PC-3 (cell line): ENCODE measurements at regions not wholly inside any gene's neighbourhood (a gene's known extent, or its start where the extent isn't known, plus 50 kb on each side); places are given as distances from the start of the nearest gene placed in this dataset.
A peak's percentile ranks its signal among the peaks of the same experiment; 100 is the strongest.

Source experiments
- ATAC-seq: fragments of 200-7000 bp; cut with Tn5 transposase; 2 replicates; pipeline ENCODE4 v1.9.1; 2020; ENCODE audit warnings: mild to moderate bottlenecking, moderate library complexity
- BruUV-seq: library from RNA; stranded (reverse); fragments of 400-500 nt; replicated peaks from 2 replicates; lab custom pipeline; 2021; lab: Mats Ljungman, UMichigan
- CTCF ChIA-PET: fragments of 300-600 bp; sonication (Branson Sonifier 250); formaldehyde crosslinking; loops from one replicate; lab custom pipeline; 2022; ENCODE audit warnings: antibody characterized with exemption; lab: Charles Lee
- POLR2A ChIA-PET: fragments of 300-600 bp; sonication (Branson Sonifier 250); formaldehyde crosslinking; loops from one replicate; lab custom pipeline; 2022; ENCODE audit warnings: antibody characterized with exemption; ENCODE audit not compliant: unreplicated experiment; lab: Charles Lee
- DNase-seq: peaks from one replicate; pipeline ENCODE4 v3.0.0-alpha.2; 2015
- H2AFZ ChIP-seq: fragments of 300-600 bp; sonication (generic); 2 replicates; pipeline ENCODE4 v1.6.0; 2016; ENCODE audit warnings: antibody characterized with exemption, low read length
- H3F3A ChIP-seq: fragments of 300-600 bp; sonication (generic); one replicate; pipeline ENCODE4 v1.6.0; 2017; ENCODE audit warnings: antibody characterized with exemption, low read length, control low read depth, mild to moderate bottlenecking; ENCODE audit not compliant: unreplicated experiment
- H3K27ac ChIP-seq: fragments of 300-600 bp; sonication (generic); 2 replicates; pipeline ENCODE4 v1.5.1; 2016; ENCODE audit warnings: mild to moderate bottlenecking, low read length
- H3K27me3 ChIP-seq: fragments of 300-600 bp; sonication (generic); 2 replicates; pipeline ENCODE4 v1.6.1; 2016; ENCODE audit warnings: low read length, mixed read lengths
- H3K36me3 ChIP-seq: fragments of 300-600 bp; sonication (generic); 2 replicates; pipeline ENCODE4 v1.6.1; 2016; ENCODE audit warnings: low read depth, mixed run types, low read length, mixed read lengths
- H3K4me1 ChIP-seq: fragments of 300-600 bp; sonication (generic); 2 replicates; pipeline ENCODE4 v1.5.1; 2016; ENCODE audit warnings: low read length; ENCODE audit not compliant: insufficient read depth
- H3K4me2 ChIP-seq: fragments of 300-600 bp; sonication (generic); 2 replicates; pipeline ENCODE4 v1.6.0; 2016; ENCODE audit warnings: low read length
- H3K4me3 ChIP-seq: fragments of 300-600 bp; sonication (generic); 2 replicates; pipeline ENCODE4 v1.5.1; 2016; ENCODE audit warnings: mild to moderate bottlenecking, low read length, mixed read lengths
- H3K79me2 ChIP-seq: fragments of 300-600 bp; sonication (generic); 2 replicates; pipeline ENCODE4 v1.6.1; 2017; ENCODE audit warnings: low read length, mixed read lengths
- H3K9ac ChIP-seq: fragments of 300-600 bp; sonication (generic); 2 replicates; pipeline ENCODE4 v1.6.0; 2016; ENCODE audit warnings: mild to moderate bottlenecking, low read length
- H3K9me2 ChIP-seq: fragments of 300-600 bp; sonication (generic); replicated peaks from 2 replicates; pipeline ENCODE4 v1.6.1; 2016; ENCODE audit warnings: mixed run types, low read length, mixed read lengths
- H3K9me3 ChIP-seq: fragments of 300-600 bp; sonication (generic); 2 replicates; pipeline ENCODE4 v1.6.1; 2016; ENCODE audit warnings: low read length, mixed read lengths
- H4K20me1 ChIP-seq: fragments of 300-600 bp; sonication (generic); 2 replicates; pipeline ENCODE4 v1.6.1; 2016; ENCODE audit warnings: low read length, mixed read lengths
- CTCF ChIP-seq: fragments of 300-600 bp; sonication (generic); conservative IDR thresholded peaks from 2 replicates; pipeline ENCODE4 v1.5.1; 2017; ENCODE audit warnings: antibody characterized with exemption, low read depth, mild to moderate bottlenecking, low read length
- EZH2 ChIP-seq: fragments of 300-600 bp; sonication (generic); IDR thresholded peaks from one replicate; pipeline ENCODE4 v1.6.1; 2017; ENCODE audit warnings: antibody characterized with exemption, mild to moderate bottlenecking, low read length; ENCODE audit not compliant: unreplicated experiment
- EZH2phosphoT487 ChIP-seq: fragments of 300-600 bp; sonication (generic); IDR thresholded peaks from 2 replicates; pipeline ENCODE4 v1.6.1; 2018; ENCODE audit warnings: mild to moderate bottlenecking, antibody characterized with exemption, low read length, borderline replicate concordance
- intact Hi-C: fragments of 100-400 bp; cut with micrococcal nuclease; formaldehyde crosslinking; loops from 2 replicates; pipeline ENCODE4 v1.9.0; 2023

GRCh38 chr16:48076455-48077012 lies 79.3 kb downstream of the ABCC12 start:
- CTCF ChIA-PET: interaction anchor here (0.6 kb wide), 1 partner anchor 9 kb away, joined by 4 read pairs; no protein-coding TSS in a partner anchor
- ATAC-seq: peak; percentile 75

GRCh38 chr16:48075398-48075797 lies 80.4 kb downstream of the ABCC12 start:
- H3K9me2 ChIP-seq: no peaks in the 10 kb centered on the region
- H3K36me3 ChIP-seq: no peaks in the 10 kb centered on the region
- peak overlapping the region; percentile 59; the same call in 1 of the 2 replicates for H3K9ac ChIP-seq
- H3K4me3 ChIP-seq: no peak overlapping the region
- H3K4me2 ChIP-seq: no peak overlapping the region
- peaks cover 22% of the 10 kb centered on the region for H3K4me1 ChIP-seq
- BruUV-seq: no TSS peak
- CTCF ChIA-PET: no interaction called here
- intact Hi-C loops: no loop called here
- H3F3A ChIP-seq: no peaks in the 10 kb centered on the region
- ATAC-seq (no peak), DNase-seq (peak; percentile 42)
- TF ChIP-seq EZH2phosphoT487: no peak
- TF ChIP-seq CTCF: no peak
- TF ChIP-seq EZH2: no peak
- H3K9me3 ChIP-seq: no peaks in the 10 kb centered on the region
- H2AFZ ChIP-seq: peak overlapping the region; percentile 42; the same call in 1 of the 2 replicates
- peak overlapping the region; percentile 96 for H3K27ac ChIP-seq
- H3K27me3 ChIP-seq: no peaks in the 10 kb centered on the region
- H3K79me2 ChIP-seq: no peaks in the 10 kb centered on the region
- H4K20me1 ChIP-seq: no peaks in the 10 kb centered on the region
- POLR2A ChIA-PET: no interaction called here

More at GRCh38 chr16:48076455-48077012, 79.3 kb downstream of the ABCC12 start:
- peak; percentile 68 for DNase-seq
- Histone ChIP-seq H3K9me3 (no peaks in the 10 kb centered on the region), H3K9me2 (no peaks in the 10 kb centered on the region), H2AFZ (0 out of 2 replicates have a peak overlapping the region, but pooled peaks have one; percentile 49), H3K4me1 (peaks cover 29% of the 10 kb centered on the region), H3K27me3 (no peaks in the 10 kb centered on the region), H3F3A (no peaks in the 10 kb centered on the region), H3K79me2 (no peaks in the 10 kb centered on the region), H3K4me2 (peak overlapping the region; percentile 45), H3K27ac (peak overlapping the region; percentile 96), H4K20me1 (no peaks in the 10 kb centered on the region), H3K4me3 (no peak overlapping the region), H3K36me3 (no peaks in the 10 kb centered on the region), H3K9ac (peak overlapping the region; percentile 59)
- TF ChIP-seq CTCF: no peak
- no peak for TF ChIP-seq EZH2
- POLR2A ChIA-PET: no interaction called here
- BruUV-seq: no TSS peak
- intact Hi-C loops: loop anchor here (2.0 kb wide), 1 partner anchor 50 kb away; no protein-coding TSS in a partner anchor

GRCh38 chr16:48067388-48067787 lies 88.4 kb downstream of the ABCC12 start:
- Histone ChIP-seq H3K4me3 (no peak overlapping the region), H3F3A (no peaks in the 10 kb centered on the region), H3K79me2 (no peaks in the 10 kb centered on the region), H3K36me3 (no peaks in the 10 kb centered on the region), H3K27ac (no peak overlapping the region), H3K9me3 (no peaks in the 10 kb centered on the region), H3K27me3 (no peaks in the 10 kb centered on the region), H4K20me1 (no peaks in the 10 kb centered on the region), H2AFZ (no peak overlapping the region), H3K4me2 (no peak overlapping the region), H3K9ac (no peak overlapping the region), H3K4me1 (no peaks in the 10 kb centered on the region; the same call in 1 of the 2 replicates), H3K9me2 (no peaks in the 10 kb centered on the region)
- TF ChIP-seq CTCF: no peak
- no peak for TF ChIP-seq EZH2phosphoT487
- TF ChIP-seq EZH2: no peak
- BruUV-seq: no TSS peak
- ATAC-seq (no peak), DNase-seq (no peak)
- ChIA-PET CTCF (no interaction called here), POLR2A (no interaction called here)
- intact Hi-C loops: loop anchor here (5.0 kb wide), 1 partner anchor 90 kb away; the partner anchor contains the start of gene ABCC12
